T47D (cell line): ENCODE measurements at regions not wholly inside any gene's neighbourhood (a gene's known extent, or its start where the extent isn't known, plus 50 kb on each side); places are given as distances from the start of the nearest gene placed in this dataset.

Experiments
- DNase-seq, 2 experiments: peaks; one replicate each; pipeline versions ENCODE4 v3.0.0 to v3.0.0-alpha.2; 2011 to 2012; ENCODE audit warnings: low read depth in 1 of 2, low spot score in 1 of 2
- JUND ChIP-seq: IDR thresholded peaks from 2 replicates; pipeline ENCODE4 v1.6.1; 2012; ENCODE audit warnings: low read depth
- in situ Hi-C: cut with HindIII; loops from 2 replicates; pipeline ENCODE4 v1.10.0; 2016; ENCODE audit warnings: low sequenced_read_pairs, low pct_unique_long_range_greater_than_20kb

- in situ Hi-C loops = no loop called here
- DNase-seq = no peak
- no peak for TF ChIP-seq JUND
These were observed 349.2 kb downstream of the HGF start for GRCh38 chr7:81420526-81421226.

- in situ Hi-C loops = no loop called here
- no peak for DNase-seq
- no peak for TF ChIP-seq JUND
These were observed 350.1 kb downstream of the HGF start for GRCh38 chr7:81419731-81420130.

- in situ Hi-C loops = no loop called here
- no peak for TF ChIP-seq JUND
- DNase-seq = no peak
These were observed 353.2 kb downstream of the HGF start for GRCh38 chr7:81416659-81417058.

GRCh38 chr7:81415181-81415580 lies 354.7 kb downstream of the HGF start:
- DNase-seq = no peak
- in situ Hi-C loops = no loop called here
- no peak for TF ChIP-seq JUND

GRCh38 chr7:81414411-81414810 lies 355.4 kb downstream of the HGF start:
- TF ChIP-seq JUND = no peak
- in situ Hi-C loops = no loop called here
- no peak for DNase-seq

GRCh38 chr7:81410471-81411117 lies 359.3 kb downstream of the HGF start:
- peak; percentile 16; the same call in 1 of the 2 replicates for TF ChIP-seq JUND
- in situ Hi-C loops = no loop called here
- peak in 1 of 2 experiments; percentile 77 for DNase-seq

- DNase-seq = no peak
- in situ Hi-C loops = no loop called here
- TF ChIP-seq JUND = no peak
These were observed 361.1 kb downstream of the HGF start for GRCh38 chr7:81408728-81409127.

GRCh38 chr7:81407094-81407493 lies 362.8 kb downstream of the HGF start:
- no peak for DNase-seq
- no peak for TF ChIP-seq JUND
- in situ Hi-C loops = no loop called here

- in situ Hi-C loops = no loop called here
- DNase-seq = no peak
- TF ChIP-seq JUND = no peak
These were observed 365.2 kb downstream of the HGF start for GRCh38 chr7:81404669-81405068.

- no peak for DNase-seq
- in situ Hi-C loops = no loop called here
- no peak for TF ChIP-seq JUND
These were observed 367.6 kb downstream of the HGF start for GRCh38 chr7:81402227-81402626.

- no peak for DNase-seq
- TF ChIP-seq JUND = no peak
- in situ Hi-C loops = no loop called here
These were observed 370.4 kb downstream of the HGF start for GRCh38 chr7:81399471-81399870.

GRCh38 chr7:81394029-81394428 lies 375.8 kb downstream of the HGF start:
- no peak for DNase-seq
- in situ Hi-C loops = no loop called here
- no peak for TF ChIP-seq JUND

GRCh38 chr7:81393018-81393417 lies 376.8 kb downstream of the HGF start:
- no peak for DNase-seq
- no peak for TF ChIP-seq JUND
- in situ Hi-C loops = no loop called here

GRCh38 chr7:81385370-81385769 lies 384.5 kb downstream of the HGF start:
- no peak for DNase-seq
- no peak for TF ChIP-seq JUND
- in situ Hi-C loops = no loop called here
